ENCODE measurements at regions not wholly inside any gene's neighbourhood (a gene's known extent, or its start where the extent isn't known, plus 50 kb on each side); places are given as distances from the start of the nearest gene placed in this dataset.
A peak's percentile ranks its signal among the peaks of the same experiment; 100 is the strongest.

GRCh38 chr9:110148384-110148783 lies 59.6 kb downstream of the C9orf152 start:
- Histone ChIP-seq H2BK5ac (ENCODE audit: low read depth, low read length, poor library complexity, severe bottlenecking) (peak overlapping the region; percentile 10), H3K56ac (ENCODE audit: extremely low read depth, insufficient read depth, low read length) (no peak overlapping the region), H3K36me3 (ENCODE audit: control insufficient read depth, insufficient read depth, low read length) (peaks cover 23% of the 10 kb centered on the region), H2AFZ (replicated peaks; ENCODE audit: low read length, poor library complexity) (no peak overlapping the region), H2AK5ac (ENCODE audit: low read depth, low read length) (no peak overlapping the region), H4K8ac (ENCODE audit: low read depth in 2 of 2, low read length in 2 of 2) (peak overlapping the region in 1 of 2 experiments; percentile 31; a peak in 1 of 4 replicates), H3K79me1 (ENCODE audit: low read depth in 1 of 2, low read length in 2 of 2) (peaks cover 7 to 89% of the 10 kb centered on the region in 2 experiments), H3K9me1 (ENCODE audit: insufficient read depth, low read length) (peaks cover 34% of the 10 kb centered on the region), H3K4ac (ENCODE audit: low read depth, low read length) (no peak overlapping the region), H2AK9ac (replicated peaks; ENCODE audit: low read depth, low read length, poor library complexity) (no peak overlapping the region), H3K4me2 (ENCODE audit: low read depth, low read length) (peak overlapping the region; percentile 6), H2BK120ac (ENCODE audit: low read depth, low read length) (no peak overlapping the region), H3K9ac (ENCODE audit: low read depth, low read length) (no peak overlapping the region), H3K18ac (ENCODE audit: low read depth, low read length) (no peak overlapping the region), H3K9me3 (ENCODE audit: control insufficient read depth, insufficient read depth, low read length) (no peaks in the 10 kb centered on the region), H3K14ac (replicated peaks; ENCODE audit: low read depth, low read length) (peak overlapping the region; percentile 68), H4K20me1 (ENCODE audit: insufficient read depth, low read length) (peaks cover 96% of the 10 kb centered on the region), H2BK20ac (ENCODE audit: low read depth, low read length) (no peak overlapping the region), H2BK15ac (ENCODE audit: low read depth, low read length) (no peak overlapping the region; the same call in 2 of the 3 replicates), H3K23ac (ENCODE audit: low read depth, low read length) (peak overlapping the region; percentile 80; the same call in 1 of the 2 replicates), H3K27me3 (ENCODE audit: control insufficient read depth, insufficient read depth, low read length) (no peaks in the 10 kb centered on the region), H4K91ac (ENCODE audit: insufficient read depth, low read depth, low read length) (peak overlapping the region; percentile 8; the same call in 1 of the 2 replicates), H3K27ac (ENCODE audit: insufficient read depth, low read length) (peak overlapping the region; percentile 10; the same call in 1 of the 2 replicates), H3K4me3 (ENCODE audit: insufficient read depth, low read depth, low read length) (no peak overlapping the region), H3K4me1 (ENCODE audit: control insufficient read depth, insufficient read depth, low read length) (peaks cover 27% of the 10 kb centered on the region), H4K5ac (ENCODE audit: low read depth, low read length) (no peak overlapping the region; the same call in 1 of the 2 replicates)
- ATAC-seq (ENCODE audit: low read depth), result no peak; the same call in 1 of the 2 replicates
- dilution Hi-C loops (cut with HindIII; ENCODE audit: low sequenced_read_pairs, unreplicated experiment), result no loop called here
- in situ Hi-C loops (cut with MboI; ENCODE audit: low sequenced_read_pairs), result loop anchor here (5.0 kb wide), 1 partner anchor 96 kb away; no protein-coding TSS in a partner anchor
- WGBS, 2 experiments (ENCODE audit: extremely low coverage in 2 of 2, insufficient read length in 1 of 2), result 90% methylated on average over 2 of the region's 7 CpGs; no CpG with 5 or more reads in 1 of the 2 experiments
- no peak for TF ChIP-seq BHLHE40 (IDR thresholded peaks at IDR 0.05; ENCODE audit: low read depth, low read length)
- no peak for TF ChIP-seq FOS (IDR thresholded peaks at IDR 0.05; ENCODE audit: low read depth, low read length)
- no peak for TF ChIP-seq ELK1 (IDR thresholded peaks at IDR 0.05; ENCODE audit: borderline replicate concordance, low read depth, low read length)
- TF ChIP-seq CHD1 (IDR thresholded peaks at IDR 0.05; ENCODE audit: low read depth, low read length), result no peak
- no peak for TF ChIP-seq POLR2A (IDR thresholded peaks at IDR 0.05; ENCODE audit: low read depth, low read length)
- no peak for TF ChIP-seq RAD21 (IDR thresholded peaks at IDR 0.05; ENCODE audit: low read length)
- TF ChIP-seq RCOR1 (IDR thresholded peaks at IDR 0.05; ENCODE audit: insufficient replicate concordance, low read length), result no peak
- TF ChIP-seq USF2 (IDR thresholded peaks at IDR 0.05; ENCODE audit: low read depth, low read length), result no peak
- no peak for TF ChIP-seq MAFK (IDR thresholded peaks at IDR 0.05; ENCODE audit: low read depth, low read length)
- no peak for TF ChIP-seq CEBPB (IDR thresholded peaks at IDR 0.05; ENCODE audit: low read depth, low read length)
- BruUV-seq (replicated peaks), result no TSS peak
- DNase-seq, result peak; percentile 43
- CTCF ChIA-PET, result no interaction called here
- intact Hi-C loops (cut with micrococcal nuclease), result no loop called here
- POLR2A ChIA-PET (ENCODE audit: unreplicated experiment), result no interaction called here

Measured in IMR-90 (cell line).